IMR-90 (cell line): ENCODE measurements at regions not wholly inside any gene's neighbourhood (a gene's known extent, or its start where the extent isn't known, plus 50 kb on each side); places are given as distances from the start of the nearest gene placed in this dataset.

Source experiments
- ATAC-seq: fragments of 200-7000 bp; cut with Tn5 transposase; 2 replicates; pipeline ENCODE4 v1.9.1; 2020; ENCODE audit warnings: low read depth, mild to moderate bottlenecking, moderate library complexity
- BruUV-seq: library from RNA; stranded (reverse); fragments of 400-500 nt; replicated peaks from 2 replicates; lab custom pipeline; 2021; lab: Mats Ljungman, UMichigan
- CTCF ChIA-PET: fragments of 300-600 bp; formaldehyde crosslinking; extraction: SDS; loops from one replicate; lab custom pipeline; 2021; ENCODE audit warnings: antibody characterized with exemption; lab: Yijun Ruan, JAX
- POLR2A ChIA-PET: fragments of 300-600 bp; sonication (Branson Sonifier 250); formaldehyde crosslinking; loops from one replicate; lab custom pipeline; 2022; ENCODE audit warnings: antibody characterized with exemption; ENCODE audit not compliant: unreplicated experiment; lab: Charles Lee
- DNase-seq: peaks from one replicate; pipeline ENCODE4 v3.0.0; 2013
- H2AFZ ChIP-seq: replicated peaks from 2 replicates; pipeline ENCODE3; 2013; ENCODE audit warnings: low read length, mild to moderate bottlenecking; ENCODE audit not compliant: poor library complexity
- H2AK5ac ChIP-seq: 2 replicates; pipeline ENCODE4 v1.6.1; 2013; ENCODE audit warnings: low read depth, low read length, inconsistent platforms
- H2AK9ac ChIP-seq: replicated peaks from 2 replicates; pipeline ENCODE3; 2013; ENCODE audit warnings: mild to moderate bottlenecking, low read depth, low read length, moderate library complexity; ENCODE audit not compliant: poor library complexity
- H2BK120ac ChIP-seq: 2 replicates; pipeline ENCODE4 v1.6.1; 2013; ENCODE audit warnings: low read depth, low read length, inconsistent platforms
- H2BK15ac ChIP-seq: 3 replicates; pipeline ENCODE4 v1.6.1; 2013; ENCODE audit warnings: low read depth, low read length, inconsistent platforms
- H2BK20ac ChIP-seq: 2 replicates; pipeline ENCODE4 v1.6.1; 2013; ENCODE audit warnings: low read depth, mild to moderate bottlenecking, inconsistent platforms, low read length, moderate library complexity
- H2BK5ac ChIP-seq: 2 replicates; pipeline ENCODE4 v1.6.1; 2013; ENCODE audit warnings: mild to moderate bottlenecking, low read depth, low read length, inconsistent platforms; ENCODE audit not compliant: poor library complexity, severe bottlenecking
- H3K14ac ChIP-seq: replicated peaks from 2 replicates; pipeline ENCODE4 v1.6.1; 2013; ENCODE audit warnings: low read depth, low read length, inconsistent platforms
- H3K18ac ChIP-seq: 2 replicates; pipeline ENCODE4 v1.6.1; 2013; ENCODE audit warnings: low read depth, low read length, control low read depth
- H3K23ac ChIP-seq: 2 replicates; pipeline ENCODE4 v1.6.1; 2013; ENCODE audit warnings: low read depth, low read length, inconsistent platforms
- H3K27ac ChIP-seq: 2 replicates; pipeline ENCODE4 v1.5.1; 2013; ENCODE audit warnings: mild to moderate bottlenecking, control low read depth, low read length; ENCODE audit not compliant: insufficient read depth
- H3K27me3 ChIP-seq: 2 replicates; pipeline ENCODE4 v1.6.1; 2013; ENCODE audit warnings: low read length; ENCODE audit not compliant: control insufficient read depth, insufficient read depth
- H3K36me3 ChIP-seq: 2 replicates; pipeline ENCODE4 v1.6.1; 2013; ENCODE audit warnings: low read length, mixed read lengths; ENCODE audit not compliant: control insufficient read depth, insufficient read depth
- H3K4ac ChIP-seq: 2 replicates; pipeline ENCODE4 v1.6.1; 2013; ENCODE audit warnings: low read depth, low read length, inconsistent platforms
- H3K4me1 ChIP-seq: 2 replicates; pipeline ENCODE4 v1.6.1; 2013; ENCODE audit warnings: low read length, mixed read lengths; ENCODE audit not compliant: control insufficient read depth, insufficient read depth
- H3K4me2 ChIP-seq: 2 replicates; pipeline ENCODE4 v1.6.1; 2013; ENCODE audit warnings: low read depth, mild to moderate bottlenecking, control low read depth, low read length, moderate library complexity
- H3K4me3 ChIP-seq: 2 replicates; pipeline ENCODE4 v1.5.1; 2013; ENCODE audit warnings: low read depth, mild to moderate bottlenecking, control low read depth, low read length, moderate library complexity; ENCODE audit not compliant: insufficient read depth
- H3K56ac ChIP-seq: 2 replicates; pipeline ENCODE4 v1.6.1; 2013; ENCODE audit warnings: low read length, inconsistent platforms; ENCODE audit not compliant: insufficient read depth; ENCODE audit errors: extremely low read depth
- H3K79me1 ChIP-seq, 2 experiments: 2 replicates each; pipeline ENCODE4 v1.6.1; 2013; ENCODE audit warnings: low read length in 2 of 2, inconsistent platforms in 1 of 2, low read depth in 1 of 2
- H3K9ac ChIP-seq: 2 replicates; pipeline ENCODE4 v1.6.1; 2013; ENCODE audit warnings: low read depth, low read length, control low read depth
- H3K9me1 ChIP-seq: 2 replicates; pipeline ENCODE4 v1.6.1; 2013; ENCODE audit warnings: low read length, inconsistent platforms; ENCODE audit not compliant: insufficient read depth
- H3K9me3 ChIP-seq: 2 replicates; pipeline ENCODE4 v1.6.1; 2013; ENCODE audit warnings: low read length; ENCODE audit not compliant: control insufficient read depth, insufficient read depth
- H4K20me1 ChIP-seq: 2 replicates; pipeline ENCODE4 v1.6.1; 2013; ENCODE audit warnings: low read length, inconsistent platforms; ENCODE audit not compliant: insufficient read depth
- H4K5ac ChIP-seq: 2 replicates; pipeline ENCODE4 v1.6.1; 2013; ENCODE audit warnings: mild to moderate bottlenecking, low read depth, low read length, control low read depth
- H4K8ac ChIP-seq, 2 experiments: 2 replicates each; pipeline ENCODE4 v1.6.1; 2013; ENCODE audit warnings: low read depth in 2 of 2, low read length in 2 of 2, control low read depth in 1 of 2, inconsistent platforms in 1 of 2
- H4K91ac ChIP-seq: 2 replicates; pipeline ENCODE4 v1.6.1; 2013; ENCODE audit warnings: low read depth, low read length, inconsistent platforms; ENCODE audit not compliant: insufficient read depth
- BHLHE40 ChIP-seq: fragments of 150-350 bp; IDR thresholded peaks from 2 replicates; pipeline ENCODE4 v1.6.1; 2016; ENCODE audit warnings: mild to moderate bottlenecking, low read depth, low read length
- CEBPB ChIP-seq: IDR thresholded peaks from 2 replicates; pipeline ENCODE4 v1.6.1; 2012; ENCODE audit warnings: low read depth, low read length, improper control_type of control experiment
- CHD1 ChIP-seq: IDR thresholded peaks from 2 replicates; pipeline ENCODE4 v1.6.1; 2012; ENCODE audit warnings: low read depth, low read length, improper control_type of control experiment
- FOS ChIP-seq: fragments of 150-350 bp; IDR thresholded peaks from 2 replicates; pipeline ENCODE4 v1.6.1; 2016; ENCODE audit warnings: low read depth, low read length
- MAZ ChIP-seq: IDR thresholded peaks from 2 replicates; pipeline ENCODE4 v1.6.1; 2012; ENCODE audit warnings: low read depth, mild to moderate bottlenecking, low read length, improper control_type of control experiment, moderate library complexity, borderline replicate concordance
- MXI1 ChIP-seq: IDR thresholded peaks from 2 replicates; pipeline ENCODE4 v1.6.1; 2012; ENCODE audit warnings: low read depth, mild to moderate bottlenecking, low read length, moderate library complexity, borderline replicate concordance
- NFE2L2 ChIP-seq: fragments of 150-350 bp; IDR thresholded peaks from 2 replicates; pipeline ENCODE4 v1.6.1; 2016; ENCODE audit warnings: low read depth, mild to moderate bottlenecking, low read length
- POLR2A ChIP-seq: IDR thresholded peaks from 2 replicates; pipeline ENCODE4 v1.6.1; 2012; ENCODE audit warnings: mild to moderate bottlenecking, low read depth, low read length
- RCOR1 ChIP-seq: IDR thresholded peaks from 2 replicates; pipeline ENCODE4 v1.6.1; 2012; ENCODE audit warnings: mild to moderate bottlenecking, low read length, improper control_type of control experiment; ENCODE audit not compliant: insufficient replicate concordance
- RFX5 ChIP-seq: IDR thresholded peaks from 2 replicates; pipeline ENCODE4 v1.8.0; 2012; ENCODE audit warnings: low read depth, mild to moderate bottlenecking, low read length, moderate library complexity
- SMC3 ChIP-seq: fragments of 150-350 bp; IDR thresholded peaks from 2 replicates; pipeline ENCODE4 v1.6.1; 2016; ENCODE audit warnings: low read depth, mild to moderate bottlenecking, antibody characterized with exemption, low read length, moderate library complexity
- WGBS, 2 experiments: methylation state at CpG; one replicate each; pipeline versions ENCODE4 v1.1.5 to v1.1.7; 2013; ENCODE audit warnings: missing lambda C conversion rate in 2 of 2; ENCODE audit not compliant: insufficient read length in 1 of 2; ENCODE audit errors: extremely low coverage in 2 of 2; 5-methylcytosine and 5-hydroxymethylcytosine counted together
- dilution Hi-C: fragments of 300-500 bp; cut with HindIII; formaldehyde crosslinking; loops from one replicate; pipeline ENCODE4 v1.14.3; 2018; ENCODE audit warnings: low sequenced_read_pairs; ENCODE audit not compliant: unreplicated experiment
- in situ Hi-C: fragments of 300-500 bp; cut with MboI; formaldehyde crosslinking; loops from 3 replicates; pipeline ENCODE4 v1.14.3; 2019; ENCODE audit warnings: low sequenced_read_pairs, inconsistent platforms, mixed read lengths
- intact Hi-C: fragments of 100-400 bp; cut with micrococcal nuclease; formaldehyde crosslinking; loops from 2 replicates; pipeline ENCODE4 v1.10.0; 2022
- TF ChIP-seq, protein P1 (sequence below): fragments of 150-350 bp; IDR thresholded peaks from 2 replicates; pipeline ENCODE4 v1.6.1; 2017; ENCODE audit warnings: mild to moderate bottlenecking, antibody characterized with exemption, low read length, low read depth
- TF ChIP-seq, protein P2 (sequence below): fragments of 150-350 bp; IDR thresholded peaks from 2 replicates; pipeline ENCODE4 v1.6.1; 2016; ENCODE audit warnings: low read depth, mild to moderate bottlenecking, low read length, moderate library complexity, borderline replicate concordance

DNA sequence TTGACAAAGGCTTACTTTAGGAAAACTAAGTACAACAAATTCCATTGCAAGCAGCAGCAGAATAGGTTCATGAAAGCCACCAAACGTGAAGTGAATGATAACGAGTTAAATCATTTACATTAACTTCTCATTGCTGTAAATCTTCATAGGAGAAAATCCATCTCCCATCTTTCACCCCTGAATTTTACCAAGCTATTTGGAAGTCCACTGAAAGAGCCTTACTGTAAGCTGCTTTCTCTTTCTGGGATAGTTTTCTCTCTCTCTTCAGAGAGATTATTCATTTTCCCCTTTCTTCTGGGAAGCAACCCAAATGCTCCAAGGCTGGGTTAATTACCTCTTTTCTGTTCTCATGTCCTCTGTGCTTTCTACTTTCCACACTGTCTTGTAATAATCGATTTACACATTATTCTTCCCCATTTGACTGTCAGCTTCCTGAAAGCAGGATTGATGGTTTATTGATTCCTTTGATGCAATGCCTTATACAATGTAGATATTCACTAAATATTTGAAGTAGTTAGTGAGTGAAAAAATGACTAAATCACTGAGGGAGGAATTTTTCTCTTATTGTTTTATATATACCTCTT is 914.3 kb upstream of the ARPP21 start:
- Histone ChIP-seq H3K27ac (no peak overlapping the region), H3K4me1 (no peaks in the 10 kb centered on the region), H3K36me3 (no peaks in the 10 kb centered on the region), H4K5ac (no peak overlapping the region), H2BK20ac (no peak overlapping the region), H4K20me1 (no peaks in the 10 kb centered on the region), H2AK9ac (no peak overlapping the region), H3K79me1 (no peaks in the 10 kb centered on the region), H3K4ac (no peak overlapping the region), H3K23ac (no peak overlapping the region), H3K27me3 (no peaks in the 10 kb centered on the region), H3K4me3 (no peak overlapping the region), H3K4me2 (no peak overlapping the region), H3K9me3 (peaks cover 2% of the 10 kb centered on the region; the same call in 1 of the 2 replicates), H4K91ac (no peak overlapping the region), H3K14ac (no peak overlapping the region), H2BK15ac (no peak overlapping the region), H2AK5ac (no peak overlapping the region), H3K9me1 (no peaks in the 10 kb centered on the region), H3K9ac (no peak overlapping the region), H3K56ac (no peak overlapping the region), H3K18ac (no peak overlapping the region), H2AFZ (no peak overlapping the region), H2BK5ac (no peak overlapping the region), H4K8ac (no peak overlapping the region), H2BK120ac (no peak overlapping the region)
- in situ Hi-C loops (no loop called here), intact Hi-C loops (no loop called here), dilution Hi-C loops (no loop called here)
- CTCF ChIA-PET, result no interaction called here
- no peak for DNase-seq
- no CpG with 5 or more reads among the region's 3 CpGs for WGBS, 2 experiments
- POLR2A ChIA-PET, result no interaction called here
- TF ChIP-seq, protein P1, sequence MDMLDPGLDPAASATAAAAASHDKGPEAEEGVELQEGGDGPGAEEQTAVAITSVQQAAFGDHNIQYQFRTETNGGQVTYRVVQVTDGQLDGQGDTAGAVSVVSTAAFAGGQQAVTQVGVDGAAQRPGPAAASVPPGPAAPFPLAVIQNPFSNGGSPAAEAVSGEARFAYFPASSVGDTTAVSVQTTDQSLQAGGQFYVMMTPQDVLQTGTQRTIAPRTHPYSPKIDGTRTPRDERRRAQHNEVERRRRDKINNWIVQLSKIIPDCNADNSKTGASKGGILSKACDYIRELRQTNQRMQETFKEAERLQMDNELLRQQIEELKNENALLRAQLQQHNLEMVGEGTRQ, result no peak
- no peak for TF ChIP-seq RCOR1
- TF ChIP-seq CHD1, result no peak
- no peak for TF ChIP-seq NFE2L2
- TF ChIP-seq CEBPB, result no peak
- no peak for TF ChIP-seq MAZ
- no peak for TF ChIP-seq BHLHE40
- TF ChIP-seq SMC3, result no peak
- TF ChIP-seq, protein P2, sequence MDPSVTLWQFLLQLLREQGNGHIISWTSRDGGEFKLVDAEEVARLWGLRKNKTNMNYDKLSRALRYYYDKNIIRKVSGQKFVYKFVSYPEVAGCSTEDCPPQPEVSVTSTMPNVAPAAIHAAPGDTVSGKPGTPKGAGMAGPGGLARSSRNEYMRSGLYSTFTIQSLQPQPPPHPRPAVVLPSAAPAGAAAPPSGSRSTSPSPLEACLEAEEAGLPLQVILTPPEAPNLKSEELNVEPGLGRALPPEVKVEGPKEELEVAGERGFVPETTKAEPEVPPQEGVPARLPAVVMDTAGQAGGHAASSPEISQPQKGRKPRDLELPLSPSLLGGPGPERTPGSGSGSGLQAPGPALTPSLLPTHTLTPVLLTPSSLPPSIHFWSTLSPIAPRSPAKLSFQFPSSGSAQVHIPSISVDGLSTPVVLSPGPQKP, result no peak
- TF ChIP-seq MXI1, result no peak
- no peak for TF ChIP-seq RFX5
- TF ChIP-seq POLR2A, result no peak
- TF ChIP-seq FOS, result no peak
- no peak for ATAC-seq
- BruUV-seq, result no TSS peak
